SK-N-SH (cell line): ENCODE measurements at regions not wholly inside any gene's neighbourhood (a gene's known extent, or its start where the extent isn't known, plus 50 kb on each side); places are given as distances from the start of the nearest gene placed in this dataset.

ENCODE experiments used
- CTCF ChIA-PET: fragments of 300-600, 350-600 bp; formaldehyde crosslinking; extraction: SDS; loops from one replicate; lab custom pipeline; 2021; lab: Yijun Ruan, JAX
- POLR2A ChIA-PET: fragments of 350-600 bp; sonication (Branson Sonifier 250); formaldehyde crosslinking; extraction: SDS; loops from one replicate; lab custom pipeline; 2020; ENCODE audit warnings: antibody characterized with exemption, inconsistent platforms; lab: Yijun Ruan, JAX
- DNase-seq: peaks from one replicate; pipeline ENCODE4 v3.0.0; 2012
- H2AFZ ChIP-seq: fragments of 200-600 bp; sonication (generic); 2 replicates; pipeline ENCODE4 v1.8.1; 2016; ENCODE audit warnings: antibody characterized with exemption, mild to moderate bottlenecking, low read depth
- H3F3A ChIP-seq: fragments of 200-600 bp; sonication (generic); replicated peaks from 2 replicates; pipeline ENCODE3; 2016; ENCODE audit warnings: antibody characterized with exemption, mild to moderate bottlenecking; ENCODE audit not compliant: insufficient read depth
- H3K27ac ChIP-seq, 2 experiments: fragments of 200-500 bp in 1 of 2; fragments of 200-600 bp in 1 of 2; sonication (Bioruptor generic) in 1 of 2; sonication (generic), shearing (Covaris generic) in 1 of 2; 2 replicates each; pipeline versions ENCODE4 v1.5.1 to v1.6.1; 2014 to 2016; ENCODE audit warnings: low read depth in 2 of 2, inconsistent platforms in 1 of 2, low read length in 1 of 2, mild to moderate bottlenecking in 1 of 2, mixed read lengths in 1 of 2
- H3K27me3 ChIP-seq: fragments of 200-600 bp; sonication (generic), shearing (Covaris generic); 2 replicates; pipeline ENCODE4 v1.6.1; 2016; ENCODE audit warnings: mixed run types; ENCODE audit not compliant: insufficient read depth
- H3K36me3 ChIP-seq, 2 experiments: fragments of 200-500 bp in 1 of 2; fragments of 200-600 bp in 1 of 2; sonication (Bioruptor generic) in 1 of 2; sonication (generic) in 1 of 2; replicated peaks in 1 of 2; 2 replicates each; pipeline versions ENCODE3 to v1.5.1; 2014 to 2016; ENCODE audit warnings: low read length in 1 of 2, mild to moderate bottlenecking in 1 of 2; ENCODE audit not compliant: insufficient read depth in 2 of 2, control insufficient read depth in 1 of 2
- H3K4me1 ChIP-seq, 2 experiments: fragments of 200-500 bp in 1 of 2; fragments of 200-600 bp in 1 of 2; sonication (Bioruptor generic) in 1 of 2; sonication (generic), shearing (Covaris generic) in 1 of 2; 2 replicates each; pipeline versions ENCODE4 v1.5.1 to v1.6.1; 2014 to 2016; ENCODE audit warnings: low read depth in 1 of 2, low read length in 1 of 2, mixed run types in 1 of 2; ENCODE audit not compliant: insufficient read depth in 2 of 2, control insufficient read depth in 1 of 2
- H3K4me2 ChIP-seq: fragments of 200-600 bp; sonication (generic), shearing (Covaris generic); 2 replicates; pipeline ENCODE4 v1.6.1; 2017; ENCODE audit warnings: mixed run types
- H3K4me3 ChIP-seq, 2 experiments: fragments of 200-500 bp in 1 of 2; fragments of 200-600 bp in 1 of 2; sonication (Bioruptor generic) in 1 of 2; sonication (generic), shearing (Covaris generic) in 1 of 2; 2 replicates each; pipeline versions ENCODE4 v1.5.1 to v1.8.1; 2014 to 2016; ENCODE audit warnings: low read depth in 2 of 2, inconsistent platforms in 1 of 2, low read length in 1 of 2, mild to moderate bottlenecking in 1 of 2, mixed read lengths in 1 of 2, moderate library complexity in 1 of 2
- H3K79me2 ChIP-seq: fragments of 200-600 bp; sonication (generic); 2 replicates; pipeline ENCODE4 v1.8.1; 2017; ENCODE audit warnings: mild to moderate bottlenecking; ENCODE audit not compliant: insufficient read depth
- H3K9ac ChIP-seq: fragments of 200-600 bp; sonication (generic); 2 replicates; pipeline ENCODE4 v1.6.1; 2017; ENCODE audit warnings: mixed run types
- H3K9me2 ChIP-seq: fragments of 200-600 bp; sonication (generic); 2 replicates; pipeline ENCODE4 v1.6.1; 2017; ENCODE audit warnings: mixed run types
- H3K9me3 ChIP-seq: fragments of 200-600 bp; sonication (generic); 2 replicates; pipeline ENCODE4 v1.6.1; 2017; ENCODE audit warnings: mixed run types, mild to moderate bottlenecking, moderate library complexity
- H4K20me1 ChIP-seq: fragments of 200-600 bp; sonication (generic); 2 replicates; pipeline ENCODE4 v1.6.1; 2017; ENCODE audit warnings: mild to moderate bottlenecking, mixed run types; ENCODE audit not compliant: insufficient read depth
- CHD2 ChIP-seq: fragments of 150-350 bp; IDR thresholded peaks from 2 replicates; pipeline ENCODE4 v1.6.1; 2018; ENCODE audit warnings: low read length; ENCODE audit not compliant: partially characterized antibody
- EP300 ChIP-seq, 2 experiments: IDR thresholded peaks; 2 replicates each; pipeline versions ENCODE4 v1.4.0 to v1.6.1; 2012; ENCODE audit warnings: borderline replicate concordance in 1 of 2, low read depth in 1 of 2, low read length in 1 of 2
- EZH2phosphoT487 ChIP-seq: fragments of 200-600 bp; sonication (generic); IDR thresholded peaks from 2 replicates; pipeline ENCODE4 v1.6.1; 2017; ENCODE audit warnings: low read depth, mixed run types, mild to moderate bottlenecking, antibody characterized with exemption, moderate library complexity, borderline replicate concordance
- FOSL2 ChIP-seq: IDR thresholded peaks from 2 replicates; pipeline ENCODE4 v1.4.0; 2012; ENCODE audit warnings: low read depth, mild to moderate bottlenecking, moderate library complexity, borderline replicate concordance
- FOXJ3 ChIP-seq: sonication (generic); formaldehyde crosslinking; IDR thresholded peaks from 2 replicates; pipeline ENCODE4 v1.5.1; 2020; ENCODE audit warnings: mild to moderate bottlenecking, missing genetic modification reagents
- GATA2 ChIP-seq: sonication (generic); formaldehyde crosslinking; IDR thresholded peaks from 2 replicates; pipeline ENCODE4 v1.5.0; 2020; ENCODE audit warnings: mild to moderate bottlenecking, missing genetic modification reagents
- MEF2A ChIP-seq: IDR thresholded peaks from 2 replicates; pipeline ENCODE4 v1.4.0; 2012; ENCODE audit warnings: low read depth, borderline replicate concordance
- RAD21 ChIP-seq: IDR thresholded peaks from 2 replicates; pipeline ENCODE4 v1.6.1; 2012; ENCODE audit warnings: mild to moderate bottlenecking, low read length
- RCOR1 ChIP-seq: fragments of 150-350 bp; IDR thresholded peaks from 2 replicates; pipeline ENCODE4 v1.6.1; 2017; ENCODE audit warnings: antibody characterized with exemption, low read length
- RFX5 ChIP-seq: IDR thresholded peaks from 2 replicates; pipeline ENCODE4 v1.6.1; 2012; ENCODE audit warnings: mild to moderate bottlenecking, improper control_type of control experiment, low read length
- RXRA ChIP-seq: IDR thresholded peaks from 2 replicates; pipeline ENCODE4 v1.4.0; 2012; ENCODE audit warnings: low read depth, mild to moderate bottlenecking, borderline replicate concordance
- SIN3A ChIP-seq: IDR thresholded peaks from 2 replicates; pipeline ENCODE4 v1.6.1; 2012; ENCODE audit warnings: low read depth, mild to moderate bottlenecking, low read length, moderate library complexity, borderline replicate concordance
- SMC3 ChIP-seq: IDR thresholded peaks from 2 replicates; pipeline ENCODE4 v1.6.1; 2012; ENCODE audit warnings: low read depth, low read length, improper control_type of control experiment
- TAF1 ChIP-seq: IDR thresholded peaks from 2 replicates; pipeline ENCODE4 v1.6.1; 2012; ENCODE audit warnings: low read depth, mild to moderate bottlenecking, low read length, moderate library complexity, borderline replicate concordance
- YY1 ChIP-seq: IDR thresholded peaks from 2 replicates; pipeline ENCODE4 v1.4.0; 2012; ENCODE audit warnings: low read depth, mild to moderate bottlenecking
- WGBS: methylation state at CpG from one replicate; pipeline ENCODE4 v1.1.6; 2017; ENCODE audit warnings: low lambda C conversion rate; 5-methylcytosine and 5-hydroxymethylcytosine counted together
- TF ChIP-seq, protein P1 (sequence below): IDR thresholded peaks from 2 replicates; pipeline ENCODE4 v1.6.1; 2012; ENCODE audit warnings: mild to moderate bottlenecking, low read depth, low read length, moderate library complexity
- TF ChIP-seq, protein P2 (sequence below): fragments of 200-600 bp; sonication (generic); IDR thresholded peaks from 2 replicates; pipeline ENCODE4 v1.6.1; 2017; ENCODE audit warnings: antibody characterized with exemption, mild to moderate bottlenecking, moderate library complexity
- TF ChIP-seq, protein P3 (sequence below): IDR thresholded peaks from 2 replicates; pipeline ENCODE4; 2012

DNA sequence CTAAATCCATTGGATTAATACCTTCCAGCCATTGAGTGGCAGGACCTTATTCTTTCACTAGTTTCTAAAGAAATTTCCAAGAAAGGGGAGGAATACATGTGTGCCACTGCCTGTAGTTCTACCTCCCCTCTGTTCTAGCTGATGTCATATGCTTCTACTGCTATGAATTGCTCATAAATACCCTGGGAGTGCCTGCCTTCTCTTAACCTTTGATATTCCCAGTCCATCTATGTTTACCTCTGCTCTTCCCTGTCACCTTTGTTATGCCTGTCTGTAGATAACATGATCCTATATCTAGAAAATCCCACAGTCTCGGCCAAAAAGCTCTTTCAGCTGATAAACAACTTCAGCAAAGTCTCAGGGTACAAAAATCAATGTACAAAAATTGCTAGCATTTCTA lies 486.9 kb upstream of the ARRDC4 start:
- H3K79me2 ChIP-seq: no peaks in the 10 kb centered on the region
- H3K9me3 ChIP-seq: no peaks in the 10 kb centered on the region
- H3K27me3 ChIP-seq: no peaks in the 10 kb centered on the region
- no peak overlapping the region for H2AFZ ChIP-seq
- ChIA-PET POLR2A (no interaction called here), CTCF (no interaction called here)
- no peaks in the 10 kb centered on the region for H3K9me2 ChIP-seq
- TF ChIP-seq EZH2phosphoT487 (no peak), SMC3 (no peak), EP300 (IDR thresholded peaks at IDR 0.05; ENCODE audit: borderline replicate concordance in 1 of 2, low read depth in 1 of 2, low read length in 1 of 2) (no peak), RAD21 (no peak), CHD2 (no peak), RFX5 (no peak)
- TF ChIP-seq, protein P1, sequence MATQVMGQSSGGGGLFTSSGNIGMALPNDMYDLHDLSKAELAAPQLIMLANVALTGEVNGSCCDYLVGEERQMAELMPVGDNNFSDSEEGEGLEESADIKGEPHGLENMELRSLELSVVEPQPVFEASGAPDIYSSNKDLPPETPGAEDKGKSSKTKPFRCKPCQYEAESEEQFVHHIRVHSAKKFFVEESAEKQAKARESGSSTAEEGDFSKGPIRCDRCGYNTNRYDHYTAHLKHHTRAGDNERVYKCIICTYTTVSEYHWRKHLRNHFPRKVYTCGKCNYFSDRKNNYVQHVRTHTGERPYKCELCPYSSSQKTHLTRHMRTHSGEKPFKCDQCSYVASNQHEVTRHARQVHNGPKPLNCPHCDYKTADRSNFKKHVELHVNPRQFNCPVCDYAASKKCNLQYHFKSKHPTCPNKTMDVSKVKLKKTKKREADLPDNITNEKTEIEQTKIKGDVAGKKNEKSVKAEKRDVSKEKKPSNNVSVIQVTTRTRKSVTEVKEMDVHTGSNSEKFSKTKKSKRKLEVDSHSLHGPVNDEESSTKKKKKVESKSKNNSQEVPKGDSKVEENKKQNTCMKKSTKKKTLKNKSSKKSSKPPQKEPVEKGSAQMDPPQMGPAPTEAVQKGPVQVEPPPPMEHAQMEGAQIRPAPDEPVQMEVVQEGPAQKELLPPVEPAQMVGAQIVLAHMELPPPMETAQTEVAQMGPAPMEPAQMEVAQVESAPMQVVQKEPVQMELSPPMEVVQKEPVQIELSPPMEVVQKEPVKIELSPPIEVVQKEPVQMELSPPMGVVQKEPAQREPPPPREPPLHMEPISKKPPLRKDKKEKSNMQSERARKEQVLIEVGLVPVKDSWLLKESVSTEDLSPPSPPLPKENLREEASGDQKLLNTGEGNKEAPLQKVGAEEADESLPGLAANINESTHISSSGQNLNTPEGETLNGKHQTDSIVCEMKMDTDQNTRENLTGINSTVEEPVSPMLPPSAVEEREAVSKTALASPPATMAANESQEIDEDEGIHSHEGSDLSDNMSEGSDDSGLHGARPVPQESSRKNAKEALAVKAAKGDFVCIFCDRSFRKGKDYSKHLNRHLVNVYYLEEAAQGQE: no peak
- TF ChIP-seq, protein P2, sequence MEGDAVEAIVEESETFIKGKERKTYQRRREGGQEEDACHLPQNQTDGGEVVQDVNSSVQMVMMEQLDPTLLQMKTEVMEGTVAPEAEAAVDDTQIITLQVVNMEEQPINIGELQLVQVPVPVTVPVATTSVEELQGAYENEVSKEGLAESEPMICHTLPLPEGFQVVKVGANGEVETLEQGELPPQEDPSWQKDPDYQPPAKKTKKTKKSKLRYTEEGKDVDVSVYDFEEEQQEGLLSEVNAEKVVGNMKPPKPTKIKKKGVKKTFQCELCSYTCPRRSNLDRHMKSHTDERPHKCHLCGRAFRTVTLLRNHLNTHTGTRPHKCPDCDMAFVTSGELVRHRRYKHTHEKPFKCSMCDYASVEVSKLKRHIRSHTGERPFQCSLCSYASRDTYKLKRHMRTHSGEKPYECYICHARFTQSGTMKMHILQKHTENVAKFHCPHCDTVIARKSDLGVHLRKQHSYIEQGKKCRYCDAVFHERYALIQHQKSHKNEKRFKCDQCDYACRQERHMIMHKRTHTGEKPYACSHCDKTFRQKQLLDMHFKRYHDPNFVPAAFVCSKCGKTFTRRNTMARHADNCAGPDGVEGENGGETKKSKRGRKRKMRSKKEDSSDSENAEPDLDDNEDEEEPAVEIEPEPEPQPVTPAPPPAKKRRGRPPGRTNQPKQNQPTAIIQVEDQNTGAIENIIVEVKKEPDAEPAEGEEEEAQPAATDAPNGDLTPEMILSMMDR: no peak
- no peak overlapping the region for H3K9ac ChIP-seq
- H3F3A ChIP-seq: no peaks in the 10 kb centered on the region
- no peak overlapping the region for H3K4me3 ChIP-seq
- DNase-seq: no peak
- H3K4me2 ChIP-seq: no peak overlapping the region
- no peaks in the 10 kb centered on the region for H3K36me3 ChIP-seq
- no peaks in the 10 kb centered on the region for H4K20me1 ChIP-seq
- no peaks in the 10 kb centered on the region for H3K4me1 ChIP-seq
- no peak overlapping the region for H3K27ac ChIP-seq
- WGBS: 0% methylated on average over 1 of the region's 1 CpG

DNA sequence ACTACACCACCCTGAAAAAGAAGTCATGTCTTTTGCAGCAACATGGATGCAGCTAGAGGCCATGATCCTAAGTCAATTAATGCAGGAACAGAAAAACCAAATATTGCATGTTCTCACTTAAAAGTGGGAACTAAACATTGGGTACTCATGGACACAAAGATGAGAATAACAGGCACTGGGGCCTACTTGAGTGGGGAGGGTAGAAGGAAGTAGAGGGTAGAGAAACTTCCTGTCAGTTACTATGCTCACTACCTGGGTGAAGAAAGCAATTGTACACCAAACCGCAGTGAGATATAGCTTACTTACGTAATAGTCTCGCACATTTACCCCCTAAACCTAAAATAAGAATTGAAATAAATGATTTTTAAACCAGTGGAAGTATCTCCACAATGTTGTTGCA lies 480.5 kb upstream of the ARRDC4 start:
- H3K27ac ChIP-seq: no peak overlapping the region
- H3K9ac ChIP-seq: no peak overlapping the region
- 6% methylated on average over 3 of the region's 3 CpGs for WGBS
- POLR2A ChIA-PET: no interaction called here
- no peaks in the 10 kb centered on the region for H3F3A ChIP-seq
- no peaks in the 10 kb centered on the region for H4K20me1 ChIP-seq
- no peaks in the 10 kb centered on the region for H3K9me3 ChIP-seq
- H3K4me2 ChIP-seq: no peak overlapping the region
- H3K36me3 ChIP-seq: no peaks in the 10 kb centered on the region
- no peaks in the 10 kb centered on the region for H3K4me1 ChIP-seq
- no peak overlapping the region for H3K4me3 ChIP-seq
- no peak overlapping the region for H2AFZ ChIP-seq
- CTCF ChIA-PET: no interaction called here
- no peaks in the 10 kb centered on the region for H3K9me2 ChIP-seq
- TF ChIP-seq TAF1 (no peak), EZH2phosphoT487 (no peak), MEF2A (no peak), FOXJ3 (CRISPR knock-in tag) (no peak), YY1 (no peak), GATA2 (CRISPR knock-in tag) (no peak), FOSL2 (no peak), RCOR1 (no peak), RXRA (no peak), EP300 (IDR thresholded peaks at IDR 0.05; ENCODE audit: borderline replicate concordance in 1 of 2, low read depth in 1 of 2, low read length in 1 of 2) (no peak), SIN3A (no peak)
- TF ChIP-seq, protein P1: no peak
- TF ChIP-seq, protein P3, sequence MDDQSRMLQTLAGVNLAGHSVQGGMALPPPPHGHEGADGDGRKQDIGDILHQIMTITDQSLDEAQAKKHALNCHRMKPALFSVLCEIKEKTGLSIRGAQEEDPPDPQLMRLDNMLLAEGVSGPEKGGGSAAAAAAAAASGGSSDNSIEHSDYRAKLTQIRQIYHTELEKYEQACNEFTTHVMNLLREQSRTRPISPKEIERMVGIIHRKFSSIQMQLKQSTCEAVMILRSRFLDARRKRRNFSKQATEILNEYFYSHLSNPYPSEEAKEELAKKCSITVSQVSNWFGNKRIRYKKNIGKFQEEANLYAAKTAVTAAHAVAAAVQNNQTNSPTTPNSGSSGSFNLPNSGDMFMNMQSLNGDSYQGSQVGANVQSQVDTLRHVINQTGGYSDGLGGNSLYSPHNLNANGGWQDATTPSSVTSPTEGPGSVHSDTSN: no peak
- TF ChIP-seq, all 33 proteins: peak for 0
- Histone ChIP-seq H3K79me2 (no peaks in the 10 kb centered on the region), H3K27me3 (no peaks in the 10 kb centered on the region)
- DNase-seq: no peak
